ENCODE measurements at regions not wholly inside any gene's neighbourhood (a gene's known extent, or its start where the extent isn't known, plus 50 kb on each side); places are given as distances from the start of the nearest gene placed in this dataset.

DNA sequence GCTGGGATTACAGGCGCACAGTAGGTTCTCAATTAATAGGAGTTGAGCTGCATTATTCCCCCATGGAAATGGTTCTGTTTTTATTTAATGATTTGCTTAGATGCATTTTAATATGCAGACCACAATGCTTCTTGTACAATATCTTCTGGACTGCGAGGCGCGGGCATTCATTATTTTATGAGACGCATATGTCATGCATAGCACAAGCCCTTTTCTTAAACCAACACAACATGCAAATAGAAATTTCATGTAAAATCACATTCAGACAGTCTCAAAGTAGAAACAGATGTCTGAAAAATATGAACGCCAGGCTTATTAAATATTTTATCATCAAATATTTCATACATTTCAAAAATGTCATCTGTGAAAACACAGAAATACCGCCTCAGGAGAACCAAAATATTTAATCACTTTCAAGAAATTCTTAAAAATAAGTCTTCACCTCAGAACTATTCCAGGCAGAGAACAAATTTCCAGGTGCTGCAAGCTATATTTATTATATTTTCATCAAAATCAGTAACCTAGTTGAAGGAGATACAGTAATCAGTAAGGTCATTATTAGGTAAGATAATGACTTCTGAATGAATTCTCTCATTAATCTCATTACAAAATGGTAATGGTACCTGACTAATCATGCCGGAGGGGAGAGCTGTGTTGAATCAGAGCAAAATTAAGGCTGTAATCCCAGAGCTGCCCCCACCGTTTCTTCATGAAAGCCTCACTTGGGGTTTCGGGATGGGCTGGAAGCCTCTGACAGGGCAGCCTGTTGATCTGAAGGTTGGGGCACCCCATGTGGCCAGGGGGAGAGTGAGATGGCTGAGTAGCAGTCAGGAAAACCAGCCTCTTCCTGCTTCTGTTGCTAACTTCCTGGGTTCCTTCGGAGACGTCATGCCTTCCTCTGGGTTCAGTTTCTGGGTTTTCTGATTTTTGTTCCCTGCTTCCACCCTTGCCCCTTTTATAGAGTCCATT, 133.9 kb upstream of the ZNF618 start:
- H3K36me3 Mint-ChIP-seq = peaks cover 0 to 3% of the 10 kb centered on the region in 2 donors
- POLR2A ChIA-PET (ENCODE audit: partially characterized antibody) = no interaction called here
- H3K4me3 ChIP-seq (ENCODE audit: low read length in 2 of 2) = no peak overlapping the region
- no peaks in the 10 kb centered on the region for H3K27me3 ChIP-seq (ENCODE audit: insufficient read depth, low read length)
- no peak overlapping the region for H3K27ac ChIP-seq (ENCODE audit: low read depth, low read length)
- H3K4me1 ChIP-seq (ENCODE audit: insufficient read depth, low read length) = no peaks in the 10 kb centered on the region
- H3K36me3 ChIP-seq (ENCODE audit: insufficient read depth, low read length) = no peaks in the 10 kb centered on the region
- DNase-seq = no peak
- H3K27ac Mint-ChIP-seq = no peak overlapping the region
- H3K27me3 Mint-ChIP-seq = peaks cover 14 to 26% of the 10 kb centered on the region in 2 donors
- CTCF ChIA-PET (ENCODE audit: partially characterized antibody) = no interaction called here
- no peak overlapping the region for H3K4me3 Mint-ChIP-seq
- H3K9me3 ChIP-seq (ENCODE audit: control insufficient read depth in 1 of 2, low read length in 2 of 2) = no peaks in the 10 kb centered on the region
- H3K4me1 Mint-ChIP-seq = peaks cover 0 to 1% (median 0%) of the 10 kb centered on the region in 4 donors
- H3K9me3 Mint-ChIP-seq = peaks cover under 1 to 16% (median 7%) of the 10 kb centered on the region in 8 donors
- intact Hi-C loops (cut with micrococcal nuclease) = no loop called here

DNA sequence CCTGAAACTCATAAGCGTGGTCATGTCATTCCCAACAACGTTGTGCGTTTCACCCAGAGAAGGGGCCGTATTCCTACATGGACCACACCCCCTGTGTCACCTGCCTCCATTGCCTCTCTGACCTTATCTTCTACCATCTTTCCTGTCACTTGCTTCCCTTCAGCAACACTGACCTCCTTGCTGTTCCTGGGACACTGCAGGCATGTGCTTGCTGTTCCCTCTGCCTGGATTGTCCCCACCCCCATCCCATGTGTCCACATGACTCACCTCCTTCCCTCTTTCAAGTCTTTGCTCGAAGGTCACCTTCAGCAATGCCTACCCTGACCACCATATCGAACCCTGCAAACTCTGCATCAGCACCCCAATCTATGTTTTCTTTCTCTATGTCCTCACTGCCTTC, 133.2 kb upstream of the ZNF618 start:
- Mint-ChIP-seq H3K27me3 (peaks cover 12 to 25% of the 10 kb centered on the region in 2 donors), H3K9me3 (peaks cover 3 to 16% (median 13%) of the 10 kb centered on the region in 8 donors), H3K27ac (peak overlapping the region in 1 of 7 donors; percentile 9), H3K4me1 (peaks cover 0 to 1% (median 0%) of the 10 kb centered on the region in 4 donors), H3K4me3 (no peak overlapping the region), H3K36me3 (peaks cover 0 to 3% of the 10 kb centered on the region in 2 donors)
- DNase-seq = no peak
- intact Hi-C loops (cut with micrococcal nuclease) = no loop called here
- H3K4me3 ChIP-seq (ENCODE audit: low read length in 2 of 2) = no peak overlapping the region
- no peaks in the 10 kb centered on the region for H3K27me3 ChIP-seq (ENCODE audit: insufficient read depth, low read length)
- no peak overlapping the region for H3K27ac ChIP-seq (ENCODE audit: low read depth, low read length)
- no peaks in the 10 kb centered on the region for H3K36me3 ChIP-seq (ENCODE audit: insufficient read depth, low read length)
- ChIA-PET CTCF (ENCODE audit: partially characterized antibody) (no interaction called here), POLR2A (ENCODE audit: partially characterized antibody) (no interaction called here)
- H3K9me3 ChIP-seq (ENCODE audit: control insufficient read depth in 1 of 2, low read length in 2 of 2) = no peaks in the 10 kb centered on the region
- H3K4me1 ChIP-seq (ENCODE audit: insufficient read depth, low read length) = no peaks in the 10 kb centered on the region

DNA sequence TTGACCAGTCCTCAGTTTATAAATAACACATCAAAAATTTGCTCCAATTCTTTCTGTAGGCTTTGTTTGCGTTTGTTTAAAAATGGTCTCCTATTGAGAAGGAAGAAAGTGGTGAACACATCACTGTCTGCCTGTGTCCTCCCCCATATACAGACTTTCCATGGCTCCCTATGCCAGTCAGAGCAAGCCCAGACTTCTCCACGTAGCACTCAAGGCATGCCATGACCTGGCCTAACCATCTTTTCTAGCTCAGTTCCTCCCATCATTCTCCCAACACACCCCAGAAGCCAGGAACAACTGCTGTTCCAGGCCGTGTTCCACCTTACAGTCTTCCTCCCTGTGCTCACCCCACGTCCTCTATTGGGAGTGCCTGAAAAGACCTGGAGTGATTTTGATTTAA, 129.6 kb upstream of the ZNF618 start:
- Histone ChIP-seq H3K4me3 (ENCODE audit: low read length in 2 of 2) (no peak overlapping the region), H3K27me3 (ENCODE audit: insufficient read depth, low read length) (no peaks in the 10 kb centered on the region), H3K9me3 (ENCODE audit: control insufficient read depth in 1 of 2, low read length in 2 of 2) (no peaks in the 10 kb centered on the region), H3K4me1 (ENCODE audit: insufficient read depth, low read length) (no peaks in the 10 kb centered on the region), H3K36me3 (ENCODE audit: insufficient read depth, low read length) (no peaks in the 10 kb centered on the region), H3K27ac (ENCODE audit: low read depth, low read length) (no peak overlapping the region)
- peaks cover 0 to 3% of the 10 kb centered on the region in 2 donors for H3K36me3 Mint-ChIP-seq
- H3K4me3 Mint-ChIP-seq = no peak overlapping the region
- intact Hi-C loops (cut with micrococcal nuclease) = no loop called here
- no peak overlapping the region for H3K27ac Mint-ChIP-seq
- H3K27me3 Mint-ChIP-seq = peaks cover 11 to 18% of the 10 kb centered on the region in 2 donors
- no peak for DNase-seq
- POLR2A ChIA-PET (ENCODE audit: partially characterized antibody) = no interaction called here
- H3K9me3 Mint-ChIP-seq = peaks cover 0 to 36% (median 19%) of the 10 kb centered on the region in 8 donors
- H3K4me1 Mint-ChIP-seq = no peaks in the 10 kb centered on the region
- CTCF ChIA-PET (ENCODE audit: partially characterized antibody) = no interaction called here

DNA sequence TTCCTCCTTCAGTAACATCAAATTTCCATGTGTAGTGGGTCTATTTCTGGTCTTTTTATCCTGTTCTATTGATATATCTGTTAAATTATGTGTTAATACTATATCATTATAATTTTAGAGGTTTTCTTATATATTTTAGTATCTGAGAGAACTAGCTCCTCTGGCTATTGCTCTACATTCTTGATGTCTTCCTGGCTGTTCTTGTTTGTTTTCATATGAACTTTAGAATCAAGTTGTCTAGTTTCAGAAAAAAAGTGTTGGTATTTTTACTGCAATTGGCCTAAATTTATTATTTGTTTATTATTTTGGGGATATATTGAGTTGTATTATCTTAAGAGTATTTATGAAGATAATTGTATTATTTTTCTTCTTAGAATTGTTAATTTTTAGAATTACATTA, 128.0 kb upstream of the ZNF618 start:
- intact Hi-C loops (cut with micrococcal nuclease) = no loop called here

GRCh38 chr9:113753398-113754119, 122.5 kb upstream of the ZNF618 start:
- intact Hi-C loops (cut with micrococcal nuclease) = no loop called here
- Mint-ChIP-seq H3K36me3 (peaks cover 0 to 3% of the 10 kb centered on the region in 2 donors), H3K4me1 (no peaks in the 10 kb centered on the region), H3K4me3 (no peak overlapping the region), H3K27me3 (peaks cover 18 to 31% of the 10 kb centered on the region in 2 donors), H3K27ac (no peak overlapping the region), H3K9me3 (peaks cover 0 to 22% (median 11%) of the 10 kb centered on the region in 8 donors)
- Histone ChIP-seq H3K27me3 (ENCODE audit: insufficient read depth, low read length) (no peaks in the 10 kb centered on the region), H3K36me3 (ENCODE audit: insufficient read depth, low read length) (no peaks in the 10 kb centered on the region), H3K9me3 (ENCODE audit: control insufficient read depth in 1 of 2, low read length in 2 of 2) (no peaks in the 10 kb centered on the region), H3K27ac (ENCODE audit: low read depth, low read length) (no peak overlapping the region), H3K4me1 (ENCODE audit: insufficient read depth, low read length) (no peaks in the 10 kb centered on the region), H3K4me3 (ENCODE audit: low read length in 2 of 2) (no peak overlapping the region)
- ChIA-PET CTCF (ENCODE audit: partially characterized antibody) (no interaction called here), POLR2A (ENCODE audit: partially characterized antibody) (no interaction called here)
- no peak for DNase-seq

More for the DNA sequence above, 128.0 kb upstream of the ZNF618 start:
- H3K27ac ChIP-seq (ENCODE audit: low read depth, low read length) = no peak overlapping the region
- ChIA-PET POLR2A (ENCODE audit: partially characterized antibody) (no interaction called here), CTCF (ENCODE audit: partially characterized antibody) (no interaction called here)
- Mint-ChIP-seq H3K4me3 (no peak overlapping the region), H3K27me3 (peaks cover 15 to 23% of the 10 kb centered on the region in 2 donors), H3K27ac (no peak overlapping the region), H3K36me3 (peaks cover 0 to 3% of the 10 kb centered on the region in 2 donors), H3K9me3 (peaks cover 0 to 36% (median 19%) of the 10 kb centered on the region in 8 donors), H3K4me1 (no peaks in the 10 kb centered on the region)
- no peaks in the 10 kb centered on the region for H3K9me3 ChIP-seq (ENCODE audit: control insufficient read depth in 1 of 2, low read length in 2 of 2)
- no peak overlapping the region for H3K4me3 ChIP-seq (ENCODE audit: low read length in 2 of 2)
- no peaks in the 10 kb centered on the region for H3K27me3 ChIP-seq (ENCODE audit: insufficient read depth, low read length)
- H3K36me3 ChIP-seq (ENCODE audit: insufficient read depth, low read length) = no peaks in the 10 kb centered on the region
- DNase-seq = no peak
- H3K4me1 ChIP-seq (ENCODE audit: insufficient read depth, low read length) = no peaks in the 10 kb centered on the region

GRCh38 chr9:113754739-113755138, 121.4 kb upstream of the ZNF618 start:
- CTCF ChIA-PET (ENCODE audit: partially characterized antibody) = no interaction called here
- Mint-ChIP-seq H3K4me1 (no peaks in the 10 kb centered on the region), H3K9me3 (peaks cover 0 to 19% (median 8%) of the 10 kb centered on the region in 8 donors), H3K36me3 (peaks cover 2 to 3% of the 10 kb centered on the region in 2 donors), H3K27me3 (peaks cover 22 to 37% of the 10 kb centered on the region in 2 donors), H3K4me3 (no peak overlapping the region), H3K27ac (no peak overlapping the region)
- Histone ChIP-seq H3K4me3 (ENCODE audit: low read length in 2 of 2) (no peak overlapping the region), H3K27me3 (ENCODE audit: insufficient read depth, low read length) (peaks cover 6% of the 10 kb centered on the region), H3K4me1 (ENCODE audit: insufficient read depth, low read length) (no peaks in the 10 kb centered on the region), H3K27ac (ENCODE audit: low read depth, low read length) (no peak overlapping the region), H3K36me3 (ENCODE audit: insufficient read depth, low read length) (no peaks in the 10 kb centered on the region), H3K9me3 (ENCODE audit: control insufficient read depth in 1 of 2, low read length in 2 of 2) (no peaks in the 10 kb centered on the region)
- intact Hi-C loops (cut with micrococcal nuclease) = no loop called here
- POLR2A ChIA-PET (ENCODE audit: partially characterized antibody) = no interaction called here
- DNase-seq = no peak

DNA sequence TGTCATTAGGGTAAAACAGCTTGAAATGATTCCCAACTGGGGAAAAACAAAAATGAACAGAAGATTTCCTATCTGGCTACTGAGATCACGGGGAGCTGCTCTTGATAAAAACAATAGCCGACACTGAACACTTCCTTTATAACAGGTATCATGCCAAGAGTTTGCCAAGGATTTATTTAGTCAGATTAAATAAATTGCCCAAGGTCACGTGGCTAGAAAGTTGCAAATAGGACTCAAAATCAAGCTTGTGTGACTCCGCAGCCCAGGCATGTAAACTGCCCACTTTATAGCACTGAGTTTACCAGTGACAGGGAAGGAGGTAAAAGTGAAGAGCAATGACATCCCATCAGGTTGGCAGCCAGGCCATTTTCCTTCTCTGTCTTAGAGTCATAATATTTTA, 120.7 kb upstream of the ZNF618 start:
- ChIA-PET POLR2A (ENCODE audit: partially characterized antibody) (no interaction called here), CTCF (ENCODE audit: partially characterized antibody) (no interaction called here)
- no peaks in the 10 kb centered on the region for H3K9me3 ChIP-seq (ENCODE audit: control insufficient read depth in 1 of 2, low read length in 2 of 2)
- no peaks in the 10 kb centered on the region for H3K4me1 ChIP-seq (ENCODE audit: insufficient read depth, low read length)
- Mint-ChIP-seq H3K9me3 (peaks cover 0 to 14% (median 8%) of the 10 kb centered on the region in 8 donors), H3K27me3 (peaks cover 22 to 34% of the 10 kb centered on the region in 2 donors), H3K36me3 (peaks cover 2 to 3% of the 10 kb centered on the region in 2 donors), H3K4me1 (no peaks in the 10 kb centered on the region), H3K27ac (no peak overlapping the region), H3K4me3 (no peak overlapping the region)
- no peak overlapping the region for H3K4me3 ChIP-seq (ENCODE audit: low read length in 2 of 2)
- intact Hi-C loops (cut with micrococcal nuclease) = no loop called here
- no peak overlapping the region for H3K27ac ChIP-seq (ENCODE audit: low read depth, low read length)
- no peak for DNase-seq
- no peaks in the 10 kb centered on the region for H3K36me3 ChIP-seq (ENCODE audit: insufficient read depth, low read length)
- H3K27me3 ChIP-seq (ENCODE audit: insufficient read depth, low read length) = peaks cover 6% of the 10 kb centered on the region
